SK-N-SH (cell line): ENCODE measurements at regions not wholly inside any gene's neighbourhood (a gene's known extent, or its start where the extent isn't known, plus 50 kb on each side); places are given as distances from the start of the nearest gene placed in this dataset.

ENCODE experiments used
- EP300 ChIP-seq, 2 experiments: IDR thresholded peaks; 2 replicates each; pipeline versions ENCODE4 v1.4.0 to v1.6.1; 2012; ENCODE audit warnings: borderline replicate concordance in 1 of 2, low read depth in 1 of 2, low read length in 1 of 2
- IRF3 ChIP-seq: fragments of 150-350 bp; IDR thresholded peaks from 2 replicates; pipeline ENCODE4 v1.6.1; 2016; ENCODE audit warnings: mild to moderate bottlenecking, low read depth, low read length
- JUND ChIP-seq: IDR thresholded peaks from 2 replicates; pipeline ENCODE4 v1.4.0; 2012
- PBX3 ChIP-seq: IDR thresholded peaks from 2 replicates; pipeline ENCODE4; 2012
- POLR2AphosphoS5 ChIP-seq: IDR thresholded peaks from 2 replicates; pipeline ENCODE4 v1.6.1; 2012; ENCODE audit warnings: low read depth, low read length
- RAD21 ChIP-seq: IDR thresholded peaks from 2 replicates; pipeline ENCODE4 v1.6.1; 2012; ENCODE audit warnings: mild to moderate bottlenecking, low read length
- TF ChIP-seq, protein P1 (sequence below): fragments of 200-600 bp; sonication (generic); IDR thresholded peaks from 2 replicates; pipeline ENCODE4 v1.6.1; 2017; ENCODE audit warnings: antibody characterized with exemption, mild to moderate bottlenecking, moderate library complexity

- TF ChIP-seq, protein P1, sequence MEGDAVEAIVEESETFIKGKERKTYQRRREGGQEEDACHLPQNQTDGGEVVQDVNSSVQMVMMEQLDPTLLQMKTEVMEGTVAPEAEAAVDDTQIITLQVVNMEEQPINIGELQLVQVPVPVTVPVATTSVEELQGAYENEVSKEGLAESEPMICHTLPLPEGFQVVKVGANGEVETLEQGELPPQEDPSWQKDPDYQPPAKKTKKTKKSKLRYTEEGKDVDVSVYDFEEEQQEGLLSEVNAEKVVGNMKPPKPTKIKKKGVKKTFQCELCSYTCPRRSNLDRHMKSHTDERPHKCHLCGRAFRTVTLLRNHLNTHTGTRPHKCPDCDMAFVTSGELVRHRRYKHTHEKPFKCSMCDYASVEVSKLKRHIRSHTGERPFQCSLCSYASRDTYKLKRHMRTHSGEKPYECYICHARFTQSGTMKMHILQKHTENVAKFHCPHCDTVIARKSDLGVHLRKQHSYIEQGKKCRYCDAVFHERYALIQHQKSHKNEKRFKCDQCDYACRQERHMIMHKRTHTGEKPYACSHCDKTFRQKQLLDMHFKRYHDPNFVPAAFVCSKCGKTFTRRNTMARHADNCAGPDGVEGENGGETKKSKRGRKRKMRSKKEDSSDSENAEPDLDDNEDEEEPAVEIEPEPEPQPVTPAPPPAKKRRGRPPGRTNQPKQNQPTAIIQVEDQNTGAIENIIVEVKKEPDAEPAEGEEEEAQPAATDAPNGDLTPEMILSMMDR: no peak
- no peak for TF ChIP-seq RAD21
- TF ChIP-seq IRF3: no peak
- no peak for TF ChIP-seq PBX3
- no peak for TF ChIP-seq JUND
- no peak for TF ChIP-seq POLR2AphosphoS5
- no peak for TF ChIP-seq EP300 (IDR thresholded peaks at IDR 0.05; ENCODE audit: borderline replicate concordance in 1 of 2, low read depth in 1 of 2, low read length in 1 of 2)
Measured at GRCh38 chr20:39825950-39826349, 863.1 kb downstream of the MAFB start.
